WTC11 (cell line): ENCODE measurements at regions not wholly inside any gene's neighbourhood (a gene's known extent, or its start where the extent isn't known, plus 50 kb on each side); places are given as distances from the start of the nearest gene placed in this dataset.

Source experiments
- ATAC-seq: fragments of 200-7000 bp; cut with Tn5 transposase; 2 replicates; pipeline ENCODE4 v1.10.0; 2021; ENCODE audit warnings: mild to moderate bottlenecking, moderate library complexity
- CTCF ChIA-PET: fragments of 300-600 bp; sonication (Branson Sonifier 250); formaldehyde crosslinking; loops from one replicate; lab custom pipeline; 2021; ENCODE audit warnings: antibody characterized with exemption; lab: Charles Lee
- POLR2A ChIA-PET: fragments of 350-600 bp; sonication (Branson Sonifier 250); formaldehyde crosslinking; loops from one replicate; lab custom pipeline; 2021; ENCODE audit warnings: antibody characterized with exemption; lab: Charles Lee
- DNase-seq: peaks from one replicate; pipeline ENCODE4 v3.0.0; 2021; ENCODE audit warnings: low spot score
- H3K27ac Mint-ChIP-seq: 2 replicates; pipeline ENCODE4 v1.8.0; 2021; ENCODE audit warnings: mixed read lengths
- H3K27me3 Mint-ChIP-seq: 2 replicates; pipeline ENCODE4 v1.8.0; 2021; ENCODE audit warnings: low read depth, mild to moderate bottlenecking, moderate library complexity, mixed read lengths
- H3K36me3 Mint-ChIP-seq: 2 replicates; pipeline ENCODE4 v1.8.0; 2021; ENCODE audit warnings: mixed read lengths
- H3K4me1 Mint-ChIP-seq: 2 replicates; pipeline ENCODE4 v1.8.0; 2022; ENCODE audit warnings: mixed read lengths
- H3K4me3 Mint-ChIP-seq: 2 replicates; pipeline ENCODE4 v1.8.0; 2021; ENCODE audit warnings: mild to moderate bottlenecking, moderate library complexity, mixed read lengths
- H3K9me3 Mint-ChIP-seq: 2 replicates; pipeline ENCODE4 v1.8.0; 2021; ENCODE audit warnings: mixed read lengths
- ELF4 ChIP-seq: sonication (generic); formaldehyde crosslinking; IDR thresholded peaks from 2 replicates; pipeline ENCODE4 v1.8.1; 2022; ENCODE audit warnings: low read depth, mild to moderate bottlenecking, moderate library complexity, missing genetic modification reagents
- FOXJ3 ChIP-seq: sonication (generic); formaldehyde crosslinking; IDR thresholded peaks from 2 replicates; pipeline ENCODE4 v1.9.0; 2021; ENCODE audit warnings: missing genetic modification reagents, mild to moderate bottlenecking, borderline replicate concordance
- FOXK1 ChIP-seq: sonication (generic); formaldehyde crosslinking; IDR thresholded peaks from 2 replicates; pipeline ENCODE4 v1.8.0; 2022; ENCODE audit warnings: mild to moderate bottlenecking, moderate library complexity, missing genetic modification reagents
- GTF2I ChIP-seq: fragments of 250-450 bp; sonication (Bioruptor Pico); conservative IDR thresholded peaks from 2 replicates; pipeline ENCODE4 v1.4.0; 2021; ENCODE audit warnings: mild to moderate bottlenecking
- HMGA2 ChIP-seq: fragments of 250-450 bp; sonication (Bioruptor Pico); IDR thresholded peaks from 2 replicates; pipeline ENCODE4 v1.4.0; 2021; ENCODE audit warnings: mild to moderate bottlenecking, moderate library complexity
- NFATC4 ChIP-seq: fragments of 250-450 bp; sonication (Bioruptor Pico); IDR thresholded peaks from 2 replicates; pipeline ENCODE4 v1.9.0; 2021; ENCODE audit warnings: mild to moderate bottlenecking
- OVOL2 ChIP-seq: fragments of 250-450 bp; sonication (Bioruptor Pico); IDR thresholded peaks from 2 replicates; pipeline ENCODE4 v1.9.0; 2021; ENCODE audit warnings: mild to moderate bottlenecking, borderline replicate concordance
- TEAD1 ChIP-seq: sonication (generic); formaldehyde crosslinking; IDR thresholded peaks from 2 replicates; pipeline ENCODE4 v1.8.0; 2022; ENCODE audit warnings: mild to moderate bottlenecking, missing genetic modification reagents
- ZNF396 ChIP-seq: fragments of 250-450 bp; sonication (Bioruptor Pico); IDR thresholded peaks from 2 replicates; pipeline ENCODE4 v1.8.0; 2021; ENCODE audit warnings: mild to moderate bottlenecking, moderate library complexity, borderline replicate concordance
- TF ChIP-seq, protein P1 (sequence below): sonication (generic); formaldehyde crosslinking; IDR thresholded peaks from 2 replicates; pipeline ENCODE4 v1.8.0; 2023; ENCODE audit warnings: missing genetic modification reagents, mild to moderate bottlenecking, borderline replicate concordance
- TF ChIP-seq, protein P2 (sequence below): sonication (generic); formaldehyde crosslinking; IDR thresholded peaks from 2 replicates; pipeline ENCODE4 v1.8.1; 2022; ENCODE audit warnings: missing genetic modification reagents, borderline replicate concordance
- TF ChIP-seq, protein P3 (sequence below): sonication (generic); formaldehyde crosslinking; conservative IDR thresholded peaks from 2 replicates; pipeline ENCODE4 v1.8.1; 2022; ENCODE audit warnings: mild to moderate bottlenecking, missing genetic modification reagents
- TF ChIP-seq, protein P4 (sequence below): sonication (generic); formaldehyde crosslinking; IDR thresholded peaks from 2 replicates; pipeline ENCODE4 v1.8.1; 2023; ENCODE audit warnings: mild to moderate bottlenecking, moderate library complexity, missing genetic modification reagents
- TF ChIP-seq, protein P5 (sequence below): sonication (generic); formaldehyde crosslinking; IDR thresholded peaks from 2 replicates; pipeline ENCODE4 v1.8.1; 2023; ENCODE audit warnings: mild to moderate bottlenecking, missing genetic modification reagents
- TF ChIP-seq, protein P6 (sequence below): sonication (generic); formaldehyde crosslinking; IDR thresholded peaks from 2 replicates; pipeline ENCODE4 v1.8.1; 2023; ENCODE audit warnings: mild to moderate bottlenecking, missing genetic modification reagents

DNA sequence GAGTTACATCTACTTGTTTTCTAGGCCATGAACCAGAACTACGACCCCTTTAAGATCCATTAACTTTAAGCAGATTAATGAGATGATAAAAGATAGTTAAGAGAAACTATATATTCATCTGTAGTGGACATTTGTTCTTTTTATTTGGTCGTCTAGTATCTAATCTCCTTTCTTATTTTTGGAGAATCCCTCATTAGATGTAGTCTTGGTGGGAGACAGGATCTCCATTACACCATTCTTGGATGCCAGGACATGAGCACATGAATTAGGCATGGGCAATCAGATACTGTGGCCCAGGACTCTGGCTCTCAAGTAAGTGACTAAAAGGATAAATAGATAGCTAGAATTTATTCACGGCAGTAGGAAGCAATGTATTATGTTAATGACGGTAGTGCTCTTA lies 245.0 kb downstream of the ATP23 start:
- H3K36me3 Mint-ChIP-seq: peaks cover 5% of the 10 kb centered on the region; the same call in 1 of the 2 replicates
- H3K27ac Mint-ChIP-seq: no peak overlapping the region
- H3K4me3 Mint-ChIP-seq: no peak overlapping the region
- H3K4me1 Mint-ChIP-seq: no peaks in the 10 kb centered on the region
- H3K9me3 Mint-ChIP-seq: peaks cover 14% of the 10 kb centered on the region
- no peak for ATAC-seq
- no peaks in the 10 kb centered on the region for H3K27me3 Mint-ChIP-seq
- TF ChIP-seq TEAD1 (CRISPR knock-in tag) (no peak), HMGA2 (CRISPR knock-in tag) (no peak), NFATC4 (CRISPR knock-in tag) (no peak), GTF2I (CRISPR knock-in tag) (no peak), FOXJ3 (no peak), FOXK1 (CRISPR knock-in tag) (no peak), ZNF396 (no peak), OVOL2 (CRISPR knock-in tag) (no peak), ELF4 (CRISPR knock-in tag) (no peak)
- TF ChIP-seq, protein P1, sequence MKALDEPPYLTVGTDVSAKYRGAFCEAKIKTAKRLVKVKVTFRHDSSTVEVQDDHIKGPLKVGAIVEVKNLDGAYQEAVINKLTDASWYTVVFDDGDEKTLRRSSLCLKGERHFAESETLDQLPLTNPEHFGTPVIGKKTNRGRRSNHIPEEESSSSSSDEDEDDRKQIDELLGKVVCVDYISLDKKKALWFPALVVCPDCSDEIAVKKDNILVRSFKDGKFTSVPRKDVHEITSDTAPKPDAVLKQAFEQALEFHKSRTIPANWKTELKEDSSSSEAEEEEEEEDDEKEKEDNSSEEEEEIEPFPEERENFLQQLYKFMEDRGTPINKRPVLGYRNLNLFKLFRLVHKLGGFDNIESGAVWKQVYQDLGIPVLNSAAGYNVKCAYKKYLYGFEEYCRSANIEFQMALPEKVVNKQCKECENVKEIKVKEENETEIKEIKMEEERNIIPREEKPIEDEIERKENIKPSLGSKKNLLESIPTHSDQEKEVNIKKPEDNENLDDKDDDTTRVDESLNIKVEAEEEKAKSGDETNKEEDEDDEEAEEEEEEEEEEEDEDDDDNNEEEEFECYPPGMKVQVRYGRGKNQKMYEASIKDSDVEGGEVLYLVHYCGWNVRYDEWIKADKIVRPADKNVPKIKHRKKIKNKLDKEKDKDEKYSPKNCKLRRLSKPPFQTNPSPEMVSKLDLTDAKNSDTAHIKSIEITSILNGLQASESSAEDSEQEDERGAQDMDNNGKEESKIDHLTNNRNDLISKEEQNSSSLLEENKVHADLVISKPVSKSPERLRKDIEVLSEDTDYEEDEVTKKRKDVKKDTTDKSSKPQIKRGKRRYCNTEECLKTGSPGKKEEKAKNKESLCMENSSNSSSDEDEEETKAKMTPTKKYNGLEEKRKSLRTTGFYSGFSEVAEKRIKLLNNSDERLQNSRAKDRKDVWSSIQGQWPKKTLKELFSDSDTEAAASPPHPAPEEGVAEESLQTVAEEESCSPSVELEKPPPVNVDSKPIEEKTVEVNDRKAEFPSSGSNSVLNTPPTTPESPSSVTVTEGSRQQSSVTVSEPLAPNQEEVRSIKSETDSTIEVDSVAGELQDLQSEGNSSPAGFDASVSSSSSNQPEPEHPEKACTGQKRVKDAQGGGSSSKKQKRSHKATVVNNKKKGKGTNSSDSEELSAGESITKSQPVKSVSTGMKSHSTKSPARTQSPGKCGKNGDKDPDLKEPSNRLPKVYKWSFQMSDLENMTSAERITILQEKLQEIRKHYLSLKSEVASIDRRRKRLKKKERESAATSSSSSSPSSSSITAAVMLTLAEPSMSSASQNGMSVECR (CRISPR knock-in tag): no peak
- TF ChIP-seq, protein P2, sequence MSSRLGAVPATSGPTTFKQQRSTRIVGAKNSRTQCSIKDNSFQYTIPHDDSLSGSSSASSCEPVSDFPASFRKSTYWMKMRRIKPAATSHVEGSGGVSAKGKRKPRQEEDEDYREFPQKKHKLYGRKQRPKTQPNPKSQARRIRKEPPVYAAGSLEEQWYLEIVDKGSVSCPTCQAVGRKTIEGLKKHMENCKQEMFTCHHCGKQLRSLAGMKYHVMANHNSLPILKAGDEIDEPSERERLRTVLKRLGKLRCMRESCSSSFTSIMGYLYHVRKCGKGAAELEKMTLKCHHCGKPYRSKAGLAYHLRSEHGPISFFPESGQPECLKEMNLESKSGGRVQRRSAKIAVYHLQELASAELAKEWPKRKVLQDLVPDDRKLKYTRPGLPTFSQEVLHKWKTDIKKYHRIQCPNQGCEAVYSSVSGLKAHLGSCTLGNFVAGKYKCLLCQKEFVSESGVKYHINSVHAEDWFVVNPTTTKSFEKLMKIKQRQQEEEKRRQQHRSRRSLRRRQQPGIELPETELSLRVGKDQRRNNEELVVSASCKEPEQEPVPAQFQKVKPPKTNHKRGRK (CRISPR knock-in tag): no peak
- TF ChIP-seq, protein P3, sequence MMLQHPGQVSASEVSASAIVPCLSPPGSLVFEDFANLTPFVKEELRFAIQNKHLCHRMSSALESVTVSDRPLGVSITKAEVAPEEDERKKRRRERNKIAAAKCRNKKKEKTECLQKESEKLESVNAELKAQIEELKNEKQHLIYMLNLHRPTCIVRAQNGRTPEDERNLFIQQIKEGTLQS: no peak
- TF ChIP-seq, protein P4, sequence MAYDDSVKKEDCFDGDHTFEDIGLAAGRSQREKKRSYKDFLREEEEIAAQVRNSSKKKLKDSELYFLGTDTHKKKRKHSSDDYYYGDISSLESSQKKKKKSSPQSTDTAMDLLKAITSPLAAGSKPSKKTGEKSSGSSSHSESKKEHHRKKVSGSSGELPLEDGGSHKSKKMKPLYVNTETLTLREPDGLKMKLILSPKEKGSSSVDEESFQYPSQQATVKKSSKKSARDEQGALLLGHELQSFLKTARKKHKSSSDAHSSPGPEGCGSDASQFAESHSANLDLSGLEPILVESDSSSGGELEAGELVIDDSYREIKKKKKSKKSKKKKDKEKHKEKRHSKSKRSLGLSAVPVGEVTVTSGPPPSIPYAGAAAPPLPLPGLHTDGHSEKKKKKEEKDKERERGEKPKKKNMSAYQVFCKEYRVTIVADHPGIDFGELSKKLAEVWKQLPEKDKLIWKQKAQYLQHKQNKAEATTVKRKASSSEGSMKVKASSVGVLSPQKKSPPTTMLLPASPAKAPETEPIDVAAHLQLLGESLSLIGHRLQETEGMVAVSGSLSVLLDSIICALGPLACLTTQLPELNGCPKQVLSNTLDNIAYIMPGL (CRISPR knock-in tag): no peak
- TF ChIP-seq, protein P5, sequence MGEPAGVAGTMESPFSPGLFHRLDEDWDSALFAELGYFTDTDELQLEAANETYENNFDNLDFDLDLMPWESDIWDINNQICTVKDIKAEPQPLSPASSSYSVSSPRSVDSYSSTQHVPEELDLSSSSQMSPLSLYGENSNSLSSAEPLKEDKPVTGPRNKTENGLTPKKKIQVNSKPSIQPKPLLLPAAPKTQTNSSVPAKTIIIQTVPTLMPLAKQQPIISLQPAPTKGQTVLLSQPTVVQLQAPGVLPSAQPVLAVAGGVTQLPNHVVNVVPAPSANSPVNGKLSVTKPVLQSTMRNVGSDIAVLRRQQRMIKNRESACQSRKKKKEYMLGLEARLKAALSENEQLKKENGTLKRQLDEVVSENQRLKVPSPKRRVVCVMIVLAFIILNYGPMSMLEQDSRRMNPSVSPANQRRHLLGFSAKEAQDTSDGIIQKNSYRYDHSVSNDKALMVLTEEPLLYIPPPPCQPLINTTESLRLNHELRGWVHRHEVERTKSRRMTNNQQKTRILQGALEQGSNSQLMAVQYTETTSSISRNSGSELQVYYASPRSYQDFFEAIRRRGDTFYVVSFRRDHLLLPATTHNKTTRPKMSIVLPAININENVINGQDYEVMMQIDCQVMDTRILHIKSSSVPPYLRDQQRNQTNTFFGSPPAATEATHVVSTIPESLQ: no peak
- TF ChIP-seq, protein P6, sequence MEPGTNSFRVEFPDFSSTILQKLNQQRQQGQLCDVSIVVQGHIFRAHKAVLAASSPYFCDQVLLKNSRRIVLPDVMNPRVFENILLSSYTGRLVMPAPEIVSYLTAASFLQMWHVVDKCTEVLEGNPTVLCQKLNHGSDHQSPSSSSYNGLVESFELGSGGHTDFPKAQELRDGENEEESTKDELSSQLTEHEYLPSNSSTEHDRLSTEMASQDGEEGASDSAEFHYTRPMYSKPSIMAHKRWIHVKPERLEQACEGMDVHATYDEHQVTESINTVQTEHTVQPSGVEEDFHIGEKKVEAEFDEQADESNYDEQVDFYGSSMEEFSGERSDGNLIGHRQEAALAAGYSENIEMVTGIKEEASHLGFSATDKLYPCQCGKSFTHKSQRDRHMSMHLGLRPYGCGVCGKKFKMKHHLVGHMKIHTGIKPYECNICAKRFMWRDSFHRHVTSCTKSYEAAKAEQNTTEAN: no peak
- TF ChIP-seq, all 79 proteins: peak for 0
- POLR2A ChIA-PET: no interaction called here
- CTCF ChIA-PET: interaction anchor here (1.2 to 1.3 kb wide), 2 partner anchors 9 to 10 kb away, joined by 3 read pairs; no protein-coding TSS in a partner anchor
- no peak for DNase-seq
